COLO668 (cell line): ENCODE measurements at regions not wholly inside any gene's neighbourhood (a gene's known extent, or its start where the extent isn't known, plus 50 kb on each side); places are given as distances from the start of the nearest gene placed in this dataset.
"Not testable (repeated sequence)": the region's sequence is repeated elsewhere in the genome, so short reads cannot be mapped to it uniquely, and the experiment has no call there.

Experiments
- DNase-seq: peaks from one replicate; lab custom pipeline; 2025; ENCODE audit not compliant: unreplicated experiment; lab: John Stamatoyannopoulos, UW

DNA sequence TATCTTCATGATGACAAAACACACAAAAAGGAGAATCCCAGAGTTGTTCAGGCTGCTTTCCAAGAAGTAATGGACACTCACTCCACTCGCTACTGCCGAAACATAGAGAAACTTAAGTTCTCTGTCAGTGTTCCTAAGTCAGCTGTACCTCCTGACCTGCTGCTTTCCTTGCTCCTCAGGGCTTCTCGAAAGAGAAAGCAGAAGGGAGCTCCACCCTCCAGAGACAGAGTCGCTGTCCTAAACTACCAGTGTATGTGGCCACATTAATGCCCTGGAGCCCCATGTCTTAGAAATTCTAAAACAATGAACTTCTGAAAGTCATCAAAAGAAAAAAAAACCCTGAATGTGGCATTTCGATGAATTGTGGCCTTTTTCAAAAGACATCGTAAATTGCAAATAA, 390.8 kb upstream of the MON1B start:
- no peak for DNase-seq

DNA sequence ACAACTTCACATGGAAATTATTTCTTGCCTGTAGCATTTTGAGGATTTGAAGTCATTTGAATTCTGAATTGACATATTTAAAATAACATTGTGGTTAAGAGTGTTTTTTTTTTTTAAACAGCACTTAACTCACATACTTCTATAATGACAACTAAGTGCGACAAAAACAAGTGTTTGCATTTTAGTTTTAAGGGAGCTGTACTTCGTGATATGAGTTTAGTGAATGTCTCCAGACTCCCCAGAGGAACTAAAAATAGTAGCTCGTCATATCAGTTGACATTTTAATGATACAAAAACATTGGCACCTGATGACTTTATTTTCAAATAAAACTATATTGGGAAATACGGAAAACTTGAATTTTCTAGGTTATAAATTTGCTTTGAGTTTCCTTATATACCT, 389.6 kb upstream of the MON1B start:
- DNase-seq: no peak

DNA sequence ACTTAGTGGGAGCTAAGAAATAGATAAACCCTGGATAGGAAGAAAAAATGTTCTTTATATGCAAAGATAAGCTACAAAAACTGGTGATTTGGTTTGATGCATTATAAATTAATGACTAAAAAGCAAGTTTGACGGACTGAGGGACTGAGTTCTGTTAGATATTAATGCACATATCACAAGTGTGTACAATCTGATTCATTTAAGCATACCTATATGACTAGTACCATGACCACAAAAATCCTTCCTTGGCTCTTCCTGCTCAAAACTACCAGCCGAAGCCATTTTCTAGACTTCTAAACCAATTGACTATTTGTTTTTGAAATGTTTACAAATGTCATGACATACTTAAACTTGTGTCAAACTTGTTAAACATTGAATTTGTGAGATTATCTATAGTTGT, 374.5 kb upstream of the MON1B start:
- no peak for DNase-seq

DNA sequence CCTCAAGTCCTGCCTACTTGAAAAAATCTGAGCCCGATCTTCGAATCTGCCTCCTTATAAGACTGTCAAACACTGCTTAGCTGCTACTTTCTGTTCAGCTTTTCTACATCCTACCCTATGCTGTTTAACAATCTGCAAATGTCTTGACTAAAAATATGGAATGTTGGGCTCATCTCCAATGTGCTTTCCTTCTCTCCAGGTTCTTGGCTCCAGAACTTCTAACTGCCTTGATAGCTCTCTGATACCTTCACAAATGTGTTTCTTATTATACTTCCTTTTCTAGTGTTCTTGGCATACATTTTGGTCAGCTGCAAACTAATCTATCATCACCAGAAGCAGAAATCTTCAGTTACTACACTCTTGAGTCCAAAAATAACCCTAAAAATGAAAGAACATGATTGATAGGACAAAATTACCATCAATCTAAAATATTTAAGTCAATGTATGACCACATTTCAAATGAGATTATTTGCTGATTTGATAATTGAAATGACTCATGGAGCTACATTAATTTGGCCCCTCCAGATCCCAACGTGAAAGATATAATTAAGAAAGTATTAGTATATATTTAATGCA, 372.3 kb upstream of the MON1B start:
- DNase-seq: no peak

GRCh38 chr16:76819226-76819916, 371.6 kb upstream of the MON1B start:
- no peak for DNase-seq

GRCh38 chr16:76824221-76824620, 366.8 kb upstream of the MON1B start:
- DNase-seq: no peak

GRCh38 chr16:76824791-76825190, 366.2 kb upstream of the MON1B start:
- no peak for DNase-seq

DNA sequence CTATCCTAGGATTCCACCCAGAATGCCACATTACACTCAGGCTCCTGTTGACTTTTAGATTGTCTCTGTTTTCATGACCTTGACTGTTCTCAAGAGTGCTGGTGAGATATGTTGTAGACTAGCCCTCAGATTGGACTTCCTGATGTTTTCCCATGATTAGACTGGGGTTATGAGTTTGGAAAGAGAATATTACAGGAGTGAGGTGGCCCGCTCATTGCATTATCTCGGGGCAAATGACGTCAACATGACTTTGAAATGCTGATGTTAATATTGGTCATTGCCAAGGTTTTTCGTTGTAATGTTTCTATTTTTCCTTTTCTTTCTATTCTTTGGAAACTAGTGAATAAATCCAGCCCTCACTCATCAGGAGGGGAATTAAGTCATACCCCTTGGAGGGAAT, 355.7 kb upstream of the MON1B start:
- DNase-seq: no peak

- DNase-seq: no peak
Observed at GRCh38 chr16:76835779-76836300, 355.1 kb upstream of the MON1B start.

DNA sequence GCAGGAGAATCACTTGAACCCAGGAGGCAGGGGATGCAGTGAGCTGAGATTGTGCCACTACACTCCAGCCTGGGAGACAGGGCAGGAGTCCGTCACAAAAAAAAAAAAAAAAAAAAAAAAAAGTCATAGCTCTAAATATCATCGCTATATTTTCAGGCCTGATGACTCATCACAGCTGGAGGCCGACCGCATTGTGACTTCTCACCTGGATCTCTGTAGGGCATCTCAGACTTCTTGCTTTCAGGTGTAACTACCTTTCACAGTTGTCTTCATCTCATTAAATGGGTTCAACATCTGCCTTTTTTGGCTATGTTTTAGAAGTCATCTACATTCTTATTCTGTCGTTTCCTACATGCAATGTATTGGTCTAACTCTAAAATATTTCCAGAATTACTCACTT, 353.1 kb upstream of the MON1B start:
- no peak for DNase-seq

- DNase-seq: no peak
Observed at GRCh38 chr16:76854234-76854633, 336.8 kb upstream of the MON1B start.

DNA sequence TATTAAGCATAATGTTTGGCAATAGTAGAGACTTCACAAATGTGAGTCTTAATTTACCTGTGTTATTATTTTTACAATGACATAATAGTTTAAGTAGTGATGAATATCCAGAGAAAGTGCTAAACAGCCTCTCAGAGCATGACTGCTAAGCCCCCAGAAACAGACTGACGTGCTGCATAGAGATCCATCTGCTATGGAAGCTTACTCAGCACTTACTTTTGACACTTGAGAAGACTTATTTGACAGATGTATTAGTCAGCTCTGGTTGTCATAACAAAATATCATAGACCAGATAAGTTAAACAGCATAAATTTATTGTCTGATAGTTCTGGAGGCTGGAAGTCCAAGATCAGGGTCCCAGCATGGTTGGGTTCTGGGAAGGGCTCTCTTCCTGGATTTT, 334.9 kb upstream of the MON1B start:
- no peak for DNase-seq

- DNase-seq: no peak
Observed at GRCh38 chr16:76857402-76857801, 333.6 kb upstream of the MON1B start.

DNA sequence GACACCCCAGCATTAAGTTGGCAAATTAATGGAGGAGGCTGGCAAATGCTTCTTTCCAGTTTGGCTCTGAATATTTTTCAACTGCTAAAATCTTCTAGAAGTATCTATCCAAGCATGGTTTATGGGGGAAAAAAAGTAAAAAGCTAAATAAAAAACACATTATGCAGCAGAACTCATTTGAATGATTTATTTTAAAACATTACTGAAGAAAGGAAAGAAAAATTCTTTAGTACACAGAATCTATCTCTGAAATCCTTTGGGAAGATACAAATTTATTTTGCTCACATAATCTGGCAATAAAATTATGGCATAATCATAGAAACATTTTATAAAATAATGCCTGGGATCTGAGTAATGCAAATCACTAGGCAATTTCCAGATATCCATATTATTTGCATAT, 328.1 kb upstream of the MON1B start:
- no peak for DNase-seq

GRCh38 chr16:76866994-76867393, 324.0 kb upstream of the MON1B start:
- DNase-seq: no peak

GRCh38 chr16:76875898-76876297, 315.1 kb upstream of the MON1B start:
- no peak for DNase-seq

DNA sequence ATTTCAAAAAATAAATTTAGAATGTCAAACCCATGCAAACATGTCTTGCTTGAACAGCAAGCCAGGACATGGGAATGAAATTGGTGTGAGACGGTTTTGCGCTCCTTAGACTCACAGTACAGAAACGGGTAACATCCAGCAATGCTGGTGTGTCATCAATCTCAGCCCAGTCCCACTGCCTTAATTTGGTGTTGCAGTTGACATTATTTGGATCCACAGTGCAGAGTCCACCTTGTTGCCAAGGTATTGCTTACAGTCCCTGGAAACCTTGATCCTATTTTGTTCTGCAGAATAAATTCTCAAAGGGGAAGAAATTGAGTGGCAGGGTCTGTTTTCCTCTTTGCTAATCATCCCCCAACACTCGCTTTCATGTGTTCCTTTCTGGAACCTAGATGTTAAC, 311.6 kb upstream of the MON1B start:
- no peak for DNase-seq

GRCh38 chr16:76880523-76880922, 310.5 kb upstream of the MON1B start:
- not testable (repeated sequence) for DNase-seq

DNA sequence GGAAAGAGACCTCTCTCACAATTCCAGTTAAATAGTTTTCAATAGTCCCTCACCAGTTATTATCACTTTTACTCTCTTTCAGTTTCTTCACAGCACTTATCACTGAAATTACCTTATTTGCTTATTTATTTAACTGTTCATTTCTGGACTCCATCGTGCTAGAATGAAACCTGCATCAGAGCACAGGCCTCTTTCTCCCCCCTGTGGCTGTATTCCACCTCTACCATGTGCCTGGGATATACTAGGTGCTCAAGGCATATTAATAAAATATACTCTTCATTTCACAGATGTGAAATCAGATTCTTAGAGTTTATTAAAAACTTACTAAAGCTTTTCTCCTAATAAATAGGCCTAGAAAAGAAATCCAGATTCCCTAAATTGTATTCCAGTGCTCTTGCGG, 308.9 kb upstream of the MON1B start:
- no peak for DNase-seq

- no peak for DNase-seq
Observed at GRCh38 chr16:76883076-76883475, 307.9 kb upstream of the MON1B start.

DNA sequence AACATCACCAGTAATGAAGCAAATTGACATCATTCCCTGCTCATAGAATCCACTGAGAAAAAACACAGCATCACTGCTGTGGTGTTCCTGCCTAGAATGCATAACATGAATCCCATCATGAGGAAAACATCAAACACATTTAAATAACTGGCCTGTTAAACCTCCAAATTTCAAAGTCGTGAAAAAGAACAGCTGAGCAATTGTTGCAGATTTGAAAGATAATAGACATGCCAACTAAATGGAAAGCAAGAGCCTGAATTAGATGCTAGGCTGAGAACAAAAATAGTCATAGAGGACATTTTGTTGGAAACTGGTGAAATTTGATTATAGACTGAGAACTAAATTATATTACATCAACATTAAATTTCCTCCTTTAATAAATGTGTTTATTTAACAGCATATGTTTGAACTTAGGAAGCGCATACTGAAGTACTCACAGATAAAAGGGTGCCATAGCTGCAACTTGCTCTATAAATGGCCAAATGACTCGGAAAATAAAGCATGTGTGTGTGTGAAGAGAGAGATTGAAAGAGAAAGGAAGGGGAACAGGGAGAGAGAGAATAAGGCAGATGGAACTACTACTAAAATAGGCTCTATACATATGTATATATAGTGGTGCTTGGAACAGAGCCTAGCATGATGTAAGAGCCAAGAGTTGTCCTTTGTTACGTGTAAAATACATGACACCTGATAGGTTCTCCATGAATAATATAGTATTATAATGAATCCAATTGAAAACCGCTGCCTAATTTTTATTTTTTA, 305.0 kb upstream of the MON1B start:
- no peak for DNase-seq

DNA sequence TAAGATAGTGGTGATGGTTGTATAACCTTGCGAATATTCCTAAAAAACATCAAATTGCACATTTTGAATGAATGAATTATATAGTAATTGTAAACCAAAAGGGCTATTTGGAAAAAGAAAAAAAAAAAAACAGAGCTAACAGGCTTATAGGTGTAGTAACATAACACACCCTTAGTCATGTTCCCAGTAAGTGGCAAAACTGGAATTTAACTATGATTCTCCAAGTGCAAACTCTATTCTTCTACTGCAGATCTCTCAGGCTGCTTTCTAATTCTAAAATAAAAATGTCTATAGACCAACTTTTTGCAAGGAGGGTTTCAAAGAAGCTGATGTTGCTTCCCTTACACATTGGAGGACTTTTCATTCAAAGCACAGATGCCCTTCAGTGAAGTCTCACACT, 293.2 kb upstream of the MON1B start:
- no peak for DNase-seq
